ENCODE measurements at regions not wholly inside any gene's neighbourhood (a gene's known extent, or its start where the extent isn't known, plus 50 kb on each side); places are given as distances from the start of the nearest gene placed in this dataset.

DNA sequence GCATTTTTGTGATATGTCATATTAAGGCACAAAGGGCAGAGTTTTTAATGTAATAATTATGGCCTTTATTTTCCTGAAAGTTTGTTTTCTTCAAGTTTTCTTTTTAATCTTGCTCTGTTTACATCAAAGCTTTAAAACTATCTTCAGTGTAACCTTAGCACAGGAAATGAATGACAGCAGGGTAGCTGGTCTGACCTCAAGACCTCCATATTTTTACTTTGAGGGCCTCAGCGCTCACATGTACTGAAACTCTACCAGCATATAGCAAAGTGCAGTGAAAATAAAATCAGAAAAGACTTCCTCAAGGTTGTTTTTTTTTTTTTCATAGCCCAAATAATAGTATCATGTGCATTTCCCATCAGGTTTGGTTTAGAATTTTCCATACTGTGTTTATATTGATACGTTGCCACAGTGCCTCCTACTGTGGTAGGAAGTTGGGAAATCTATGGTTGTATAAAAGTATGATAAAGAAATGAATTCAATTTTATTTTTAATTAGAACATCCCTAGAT lies 163.4 kb downstream of the UBE2E3 start:
- Histone ChIP-seq H3K4me3 (no peak overlapping the region), H3K4me2 (no peak overlapping the region), H4K20me1 (no peaks in the 10 kb centered on the region), H3K27ac (no peak overlapping the region), H3K9me3 (peaks cover 29% of the 10 kb centered on the region), H3K4me1 (peaks cover 19% of the 10 kb centered on the region), H3K27me3 (no peaks in the 10 kb centered on the region), H3K9ac (no peak overlapping the region), H3K36me3 (peaks cover 4% of the 10 kb centered on the region; the same call in 1 of the 2 replicates)
- no peak for TF ChIP-seq Cebpa-rat (IDR thresholded peaks at IDR 0.05)

- H3K27ac ChIP-seq, result peak overlapping the region; percentile 46
- peaks cover 26% of the 10 kb centered on the region for H3K4me1 ChIP-seq
- H3K4me3 ChIP-seq, result peak overlapping the region; percentile 46
- TF ChIP-seq Cebpa-rat (IDR thresholded peaks at IDR 0.05), result no peak
- H3K27me3 ChIP-seq, result no peaks in the 10 kb centered on the region
- H3K9me3 ChIP-seq, result peaks cover 29% of the 10 kb centered on the region
- peak overlapping the region; percentile 22 for H3K4me2 ChIP-seq
- no peak overlapping the region for H3K9ac ChIP-seq
- no peaks in the 10 kb centered on the region for H4K20me1 ChIP-seq
- peaks cover 4% of the 10 kb centered on the region; the same call in 1 of the 2 replicates for H3K36me3 ChIP-seq
Measured at GRCh38 chr2:181145645-181146044, 165.2 kb downstream of the UBE2E3 start.

DNA sequence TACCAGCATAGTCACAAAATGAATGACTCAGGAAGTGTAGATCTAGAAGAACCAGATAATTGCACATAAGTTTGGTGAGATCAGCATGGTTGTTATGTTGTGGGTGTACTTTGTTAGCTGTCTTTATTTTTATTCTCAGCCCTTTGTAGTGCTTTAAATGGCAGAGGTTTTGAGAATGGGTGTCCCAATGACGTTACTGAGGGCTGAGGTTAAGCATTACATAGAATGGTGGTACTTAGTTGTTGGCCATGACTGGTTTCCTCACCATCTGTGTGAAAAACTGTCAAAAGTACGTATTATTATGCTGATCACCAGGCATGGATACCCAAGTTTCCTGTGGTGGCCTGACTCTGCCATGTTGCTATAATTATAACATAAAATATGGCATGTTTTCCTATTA lies 165.8 kb downstream of the UBE2E3 start:
- Histone ChIP-seq H4K20me1 (no peaks in the 10 kb centered on the region), H3K27me3 (no peaks in the 10 kb centered on the region), H3K9me3 (peaks cover 29% of the 10 kb centered on the region), H3K36me3 (peaks cover 4% of the 10 kb centered on the region; the same call in 1 of the 2 replicates), H3K4me1 (peaks cover 31% of the 10 kb centered on the region), H3K9ac (no peak overlapping the region), H3K4me3 (no peak overlapping the region; the same call in 1 of the 2 replicates), H3K4me2 (peak overlapping the region; percentile 22), H3K27ac (peak overlapping the region; percentile 46; the same call in 1 of the 2 replicates)
- no peak for TF ChIP-seq Cebpa-rat (IDR thresholded peaks at IDR 0.05)

DNA sequence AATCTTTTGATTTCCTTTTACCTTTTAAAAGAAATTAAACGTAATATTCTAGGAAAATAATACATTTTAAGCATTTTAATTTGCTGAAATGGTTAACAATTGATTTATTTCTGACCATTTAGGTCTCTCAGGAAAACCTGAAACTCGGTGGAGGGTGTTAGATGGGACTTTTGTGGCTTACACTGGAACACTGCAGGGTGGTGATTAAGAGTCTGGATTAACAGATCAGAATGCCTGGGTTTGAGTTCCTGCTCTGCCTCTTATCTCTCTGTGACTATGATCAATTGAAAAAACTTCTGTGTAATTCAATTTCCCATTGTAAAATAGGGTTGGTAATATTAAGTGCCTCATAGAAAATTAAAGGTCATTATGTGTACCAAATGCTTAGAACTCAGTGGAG lies 168.7 kb downstream of the UBE2E3 start:
- H4K20me1 ChIP-seq, result no peaks in the 10 kb centered on the region
- TF ChIP-seq Cebpa-rat (IDR thresholded peaks at IDR 0.05), result no peak
- peaks cover 56% of the 10 kb centered on the region for H3K4me1 ChIP-seq
- peaks cover 28% of the 10 kb centered on the region for H3K9me3 ChIP-seq
- H3K36me3 ChIP-seq, result peaks cover 4% of the 10 kb centered on the region; the same call in 1 of the 2 replicates
- H3K9ac ChIP-seq, result no peak overlapping the region
- H3K27me3 ChIP-seq, result no peaks in the 10 kb centered on the region
- no peak overlapping the region for H3K4me3 ChIP-seq
- no peak overlapping the region for H3K27ac ChIP-seq
- H3K4me2 ChIP-seq, result 0 out of 2 replicates have a peak overlapping the region, but pooled peaks have one; percentile 4

DNA sequence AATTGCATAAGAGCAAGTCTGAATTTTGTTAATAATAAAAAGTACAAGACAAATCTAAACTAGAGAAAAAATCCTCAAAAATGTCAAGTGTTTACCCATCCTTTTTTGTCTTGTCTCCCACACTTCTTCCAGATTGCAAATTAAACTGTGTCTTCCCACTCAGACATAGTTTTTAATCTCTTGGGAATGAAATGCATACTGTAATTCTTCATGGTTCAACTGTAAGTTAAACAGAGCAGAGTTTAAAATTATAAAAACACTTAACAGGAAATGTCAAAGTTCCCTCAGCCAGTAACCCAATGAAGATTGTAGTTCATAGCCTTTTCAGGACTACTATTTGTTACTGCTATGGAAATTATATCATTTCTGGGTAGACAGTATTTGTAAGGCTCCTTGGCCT lies 171.8 kb downstream of the UBE2E3 start:
- H3K9ac ChIP-seq, result peak overlapping the region; percentile 25; the same call in 1 of the 2 replicates
- TF ChIP-seq Cebpa-rat (IDR thresholded peaks at IDR 0.05), result no peak

GRCh38 chr2:181152701-181153100 lies 172.3 kb downstream of the UBE2E3 start:
- Histone ChIP-seq H3K4me3 (peak overlapping the region; percentile 15; the same call in 1 of the 2 replicates), H3K4me1 (peaks cover 58% of the 10 kb centered on the region), H3K27ac (peak overlapping the region; percentile 73), H3K36me3 (peaks cover 5% of the 10 kb centered on the region; the same call in 1 of the 2 replicates), H3K27me3 (no peaks in the 10 kb centered on the region), H3K4me2 (peak overlapping the region; percentile 75), H3K9me3 (peaks cover 35% of the 10 kb centered on the region), H4K20me1 (no peaks in the 10 kb centered on the region), H3K9ac (peak overlapping the region; percentile 25; the same call in 1 of the 2 replicates)
- no peak for TF ChIP-seq Cebpa-rat (IDR thresholded peaks at IDR 0.05)

More for the DNA sequence above, 171.8 kb downstream of the UBE2E3 start:
- no peaks in the 10 kb centered on the region for H4K20me1 ChIP-seq
- H3K4me3 ChIP-seq, result peak overlapping the region; percentile 15; the same call in 1 of the 2 replicates
- no peaks in the 10 kb centered on the region for H3K27me3 ChIP-seq
- peaks cover 31% of the 10 kb centered on the region for H3K9me3 ChIP-seq
- H3K4me2 ChIP-seq, result peak overlapping the region; percentile 75
- peaks cover 5% of the 10 kb centered on the region; the same call in 1 of the 2 replicates for H3K36me3 ChIP-seq
- peak overlapping the region; percentile 73 for H3K27ac ChIP-seq
- peaks cover 56% of the 10 kb centered on the region for H3K4me1 ChIP-seq

DNA sequence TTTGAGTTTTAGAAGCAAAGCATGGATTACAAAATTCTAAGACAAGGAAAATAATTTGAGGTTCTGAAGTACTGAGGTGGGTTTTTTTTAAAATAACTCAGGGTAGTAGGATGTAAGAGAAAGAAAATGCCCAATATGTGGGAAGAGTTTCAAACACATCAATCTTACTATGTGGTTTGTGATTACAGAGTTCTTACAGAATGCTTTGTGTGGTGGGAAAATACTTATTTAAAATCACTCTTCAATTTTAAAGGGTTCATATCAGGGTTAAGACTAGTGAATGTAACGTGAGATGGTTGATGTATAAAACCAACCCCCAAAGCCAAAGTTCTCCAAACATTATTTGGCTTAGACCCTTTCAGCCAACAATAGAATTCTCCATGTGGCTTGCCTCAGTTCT lies 173.5 kb downstream of the UBE2E3 start:
- Histone ChIP-seq H3K4me1 (peaks cover 58% of the 10 kb centered on the region), H3K36me3 (peaks cover 5% of the 10 kb centered on the region; the same call in 1 of the 2 replicates), H3K9me3 (peaks cover 37% of the 10 kb centered on the region), H3K9ac (no peak overlapping the region), H4K20me1 (no peaks in the 10 kb centered on the region), H3K27ac (peak overlapping the region; percentile 73), H3K27me3 (no peaks in the 10 kb centered on the region), H3K4me2 (peak overlapping the region; percentile 22; the same call in 1 of the 2 replicates), H3K4me3 (no peak overlapping the region)
- no peak for TF ChIP-seq Cebpa-rat (IDR thresholded peaks at IDR 0.05)

- Histone ChIP-seq H3K9me3 (peaks cover 42% of the 10 kb centered on the region), H3K27me3 (no peaks in the 10 kb centered on the region), H3K9ac (no peak overlapping the region; the same call in 1 of the 2 replicates), H3K4me2 (peak overlapping the region; percentile 43), H4K20me1 (no peaks in the 10 kb centered on the region), H3K4me1 (peaks cover 34% of the 10 kb centered on the region), H3K4me3 (peak overlapping the region; percentile 58), H3K36me3 (peaks cover 5% of the 10 kb centered on the region; the same call in 1 of the 2 replicates), H3K27ac (peak overlapping the region; percentile 42)
- no peak for TF ChIP-seq Cebpa-rat (IDR thresholded peaks at IDR 0.05)
Measured at GRCh38 chr2:181157326-181157725, 176.9 kb downstream of the UBE2E3 start.

DNA sequence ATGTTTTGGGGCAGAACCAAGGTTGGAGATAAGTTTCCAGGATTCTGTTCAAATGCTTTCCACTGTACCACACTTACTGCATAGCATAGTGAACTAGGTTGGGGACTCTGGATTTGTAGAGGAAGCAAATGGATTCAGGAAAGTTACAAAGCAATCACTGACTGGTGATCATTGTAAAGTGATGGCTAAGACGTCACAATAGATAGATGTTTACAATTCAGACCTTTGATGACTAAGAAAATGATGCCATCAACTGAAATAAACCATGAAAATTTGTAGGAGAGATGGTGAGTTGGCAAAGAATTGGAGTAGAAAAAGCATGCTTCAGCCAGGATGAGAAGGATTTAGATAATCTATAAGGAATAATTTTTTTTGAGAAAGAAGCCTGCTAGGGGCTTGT lies 178.0 kb downstream of the UBE2E3 start:
- H3K4me3 ChIP-seq, result peak overlapping the region; percentile 58; the same call in 1 of the 2 replicates
- no peak for TF ChIP-seq Cebpa-rat (IDR thresholded peaks at IDR 0.05)
- H3K27me3 ChIP-seq, result no peaks in the 10 kb centered on the region
- H3K36me3 ChIP-seq, result peaks cover 5% of the 10 kb centered on the region; the same call in 1 of the 2 replicates
- no peak overlapping the region for H3K9ac ChIP-seq
- H4K20me1 ChIP-seq, result no peaks in the 10 kb centered on the region
- H3K4me1 ChIP-seq, result peaks cover 23% of the 10 kb centered on the region
- H3K4me2 ChIP-seq, result peak overlapping the region; percentile 43; the same call in 1 of the 2 replicates
- H3K9me3 ChIP-seq, result peaks cover 42% of the 10 kb centered on the region
- no peak overlapping the region for H3K27ac ChIP-seq

GRCh38 chr2:181161615-181162014 lies 181.2 kb downstream of the UBE2E3 start:
- no peak for TF ChIP-seq Cebpa-rat (IDR thresholded peaks at IDR 0.05)
- no peak overlapping the region for H3K4me3 ChIP-seq
- H3K27me3 ChIP-seq, result no peaks in the 10 kb centered on the region
- peaks cover 30% of the 10 kb centered on the region for H3K4me1 ChIP-seq
- H3K4me2 ChIP-seq, result no peak overlapping the region
- no peaks in the 10 kb centered on the region for H4K20me1 ChIP-seq
- no peak overlapping the region for H3K9ac ChIP-seq
- peaks cover 32% of the 10 kb centered on the region for H3K9me3 ChIP-seq
- H3K36me3 ChIP-seq, result peaks cover 4% of the 10 kb centered on the region; the same call in 1 of the 2 replicates
- no peak overlapping the region for H3K27ac ChIP-seq

Data from BLaER1 (cell line).